COLO829 (cell line): ENCODE measurements at regions not wholly inside any gene's neighbourhood (a gene's known extent, or its start where the extent isn't known, plus 50 kb on each side); places are given as distances from the start of the nearest gene placed in this dataset.
"Not testable (repeated sequence)": the region's sequence is repeated elsewhere in the genome, so short reads cannot be mapped to it uniquely, and the experiment has no call there.

Source experiments
- DNase-seq: peaks from one replicate; pipeline ENCODE4 v3.0.0; 2012; ENCODE audit warnings: low spot score

DNA sequence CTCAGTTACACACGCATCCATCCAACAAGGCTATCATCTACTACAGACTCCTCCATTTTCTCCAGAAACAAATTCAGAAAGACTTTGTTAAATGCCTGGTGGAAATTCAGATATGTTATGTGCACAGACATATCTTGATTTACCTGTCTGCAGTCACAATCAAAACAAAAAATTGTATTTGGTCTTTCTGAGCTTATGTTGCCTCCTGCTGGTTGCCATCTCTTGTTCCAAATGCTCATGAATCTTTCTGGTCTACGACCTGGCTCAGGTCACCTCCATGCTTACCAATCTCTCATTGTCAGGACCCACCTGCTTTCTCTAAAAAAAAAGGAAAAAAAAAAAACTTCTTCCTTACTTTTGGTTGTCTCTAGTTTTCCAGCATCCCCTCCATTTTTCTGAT is 169.2 kb upstream of the PLXNC1 start:
- no peak for DNase-seq

DNA sequence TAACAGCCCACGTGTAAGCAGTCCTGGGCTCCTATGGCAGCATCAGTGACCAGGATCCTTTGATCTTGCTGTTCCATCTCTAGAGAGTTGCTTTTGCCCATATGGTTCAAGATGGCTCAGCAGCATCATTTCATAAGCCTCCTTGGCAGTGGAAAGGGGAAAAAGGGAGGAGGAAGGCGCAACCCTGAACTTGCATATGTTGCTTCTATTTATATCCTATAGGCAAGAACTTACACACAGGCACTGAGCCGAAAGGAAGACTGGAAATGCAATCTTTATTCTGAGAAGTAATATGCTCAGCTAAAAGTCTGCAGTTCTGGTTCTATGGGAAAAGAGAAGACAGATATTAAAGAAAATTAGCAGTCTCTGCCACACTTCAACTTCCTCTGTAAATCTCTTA is 167.7 kb upstream of the PLXNC1 start:
- no peak for DNase-seq

GRCh38 chr12:93981411-93981810 is 167.0 kb upstream of the PLXNC1 start:
- DNase-seq = no peak

DNA sequence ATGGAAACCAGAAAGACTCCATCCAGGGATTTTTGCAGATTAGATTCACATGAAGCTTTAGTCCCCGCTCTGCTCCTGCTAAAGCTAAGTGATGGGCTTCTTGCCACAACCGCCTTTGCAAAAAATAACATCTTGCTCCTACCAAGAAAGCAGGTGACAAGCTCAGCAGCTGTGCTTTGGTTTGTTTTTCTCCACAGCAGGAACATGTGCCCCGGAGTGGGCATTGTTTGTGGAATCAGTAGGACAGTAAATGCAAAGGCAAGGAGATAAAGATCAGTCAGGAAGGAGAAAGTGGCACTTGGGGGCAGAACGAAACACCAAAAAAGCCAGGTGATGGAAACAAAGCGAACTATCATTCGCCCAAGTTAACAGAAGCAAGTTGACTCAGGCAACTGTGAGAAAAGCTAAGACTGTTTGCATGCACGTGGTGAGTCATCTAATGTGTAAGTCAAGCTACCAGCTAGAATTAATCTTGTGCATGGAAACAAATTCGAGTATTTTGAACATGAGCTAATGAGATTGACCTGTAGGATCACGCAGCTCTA is 165.5 kb upstream of the PLXNC1 start:
- DNase-seq = no peak

- DNase-seq = no peak
These were observed 164.4 kb upstream of the PLXNC1 start for GRCh38 chr12:93984005-93984404.

GRCh38 chr12:93989949-93990348 is 158.4 kb upstream of the PLXNC1 start:
- DNase-seq = no peak

GRCh38 chr12:93990832-93991803 is 157.3 kb upstream of the PLXNC1 start:
- DNase-seq = no peak

GRCh38 chr12:93991829-93992461 is 156.4 kb upstream of the PLXNC1 start:
- DNase-seq = no peak

- DNase-seq = no peak
These were observed 153.7 kb upstream of the PLXNC1 start for GRCh38 chr12:93994721-93995120.

DNA sequence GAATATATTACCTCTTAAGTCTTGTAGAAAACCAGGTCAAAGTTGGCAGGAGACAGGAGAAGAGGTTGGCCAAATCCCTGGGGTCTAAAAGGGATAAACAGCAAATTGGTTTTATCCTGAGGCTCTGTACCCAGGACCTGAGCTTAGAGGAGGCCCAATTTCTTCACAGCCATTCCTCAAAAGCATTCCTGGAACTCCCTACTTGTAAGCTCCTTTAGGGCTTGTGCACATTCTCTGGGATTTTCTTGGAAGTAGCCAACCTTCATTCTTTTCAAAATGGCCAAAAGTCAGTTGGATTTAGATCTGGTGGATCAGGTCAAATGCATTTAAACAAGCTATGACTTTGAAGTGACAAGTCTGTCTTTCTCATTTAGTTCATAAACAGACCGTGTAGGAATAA is 152.1 kb upstream of the PLXNC1 start:
- no peak for DNase-seq

DNA sequence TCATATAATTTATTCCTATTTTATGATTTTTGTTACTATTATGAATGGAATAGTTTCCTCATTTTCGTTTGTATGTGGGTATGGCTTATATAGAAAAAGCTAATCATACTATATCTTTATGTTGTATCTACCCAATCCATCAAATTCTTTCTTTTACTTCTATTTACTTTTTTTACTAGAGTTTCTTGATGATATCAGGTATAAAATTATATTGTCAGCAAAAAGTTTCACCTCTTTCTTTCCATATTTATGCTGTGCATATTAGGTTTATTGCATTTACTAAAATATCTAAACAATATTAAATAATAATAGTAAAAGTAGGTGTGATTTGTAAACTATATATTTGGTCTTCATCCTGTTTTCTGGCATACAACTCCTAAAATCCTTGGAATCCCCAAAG is 146.7 kb upstream of the PLXNC1 start:
- no peak for DNase-seq

GRCh38 chr12:94002925-94003324 is 145.5 kb upstream of the PLXNC1 start:
- not testable (repeated sequence) for DNase-seq

GRCh38 chr12:94007833-94008232 is 140.5 kb upstream of the PLXNC1 start:
- not testable (repeated sequence) for DNase-seq

- DNase-seq = no peak
These were observed 138.1 kb upstream of the PLXNC1 start for GRCh38 chr12:94010307-94010706.

DNA sequence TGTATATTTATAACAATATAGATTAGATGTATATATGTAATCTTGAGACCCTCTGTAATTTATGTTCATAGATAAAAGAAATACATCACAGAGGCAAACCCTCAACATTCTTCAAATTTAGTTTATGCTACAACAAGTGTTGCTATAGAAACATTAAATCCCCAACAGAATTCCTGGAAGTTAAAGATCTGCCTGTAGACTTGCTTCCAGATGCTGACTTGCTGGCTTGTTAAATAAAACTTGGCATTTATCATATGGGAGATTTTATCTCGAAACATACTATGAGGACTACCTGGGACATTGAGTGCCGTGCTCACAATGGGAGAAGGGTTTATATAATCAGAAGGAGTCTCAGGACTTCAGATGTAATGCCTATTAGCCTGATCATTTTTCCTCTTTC is 136.3 kb upstream of the PLXNC1 start:
- DNase-seq = no peak

- DNase-seq = no peak
These were observed 135.8 kb upstream of the PLXNC1 start for GRCh38 chr12:94012590-94012989.

GRCh38 chr12:94017247-94017646 is 131.1 kb upstream of the PLXNC1 start:
- not testable (repeated sequence) for DNase-seq

DNA sequence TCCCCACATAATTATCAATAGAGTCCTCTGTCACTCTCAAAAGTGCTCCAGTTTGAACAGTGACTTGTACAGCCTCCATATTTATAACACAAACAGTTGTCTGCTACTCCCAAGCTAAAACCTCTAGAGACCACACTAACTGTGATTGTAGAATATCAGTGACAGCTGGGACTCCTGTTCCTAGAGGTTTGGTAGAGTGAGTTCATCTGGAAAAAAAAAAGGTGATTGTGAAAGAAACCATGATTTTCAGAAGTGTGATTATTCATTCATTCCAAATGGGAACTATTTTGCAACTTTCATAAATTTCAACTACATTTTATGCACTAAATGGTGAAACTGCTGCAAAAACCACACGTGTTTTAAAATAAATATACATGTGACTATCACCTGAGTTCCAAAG is 128.0 kb upstream of the PLXNC1 start:
- no peak for DNase-seq

GRCh38 chr12:94023879-94024278 is 124.5 kb upstream of the PLXNC1 start:
- no peak for DNase-seq

DNA sequence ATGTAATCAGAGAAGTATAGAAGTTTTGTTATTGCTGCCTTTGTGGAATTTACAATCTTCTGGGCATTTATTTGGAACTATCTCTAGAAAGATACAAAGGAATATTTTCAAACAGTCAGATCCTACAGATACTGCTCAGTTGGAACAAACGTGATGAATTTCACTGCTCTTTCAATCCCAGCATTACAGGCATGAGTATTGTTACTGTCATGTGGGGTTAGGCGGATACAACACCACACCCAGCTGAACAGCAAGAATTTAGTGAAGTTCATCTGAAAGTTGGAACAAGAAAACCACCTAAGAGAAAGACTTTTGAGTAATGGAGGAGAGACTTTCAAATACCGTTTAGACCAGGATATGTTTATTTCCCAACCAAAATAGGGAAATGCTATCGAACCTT is 123.3 kb upstream of the PLXNC1 start:
- no peak for DNase-seq

GRCh38 chr12:94025756-94026155 is 122.6 kb upstream of the PLXNC1 start:
- DNase-seq = no peak

- DNase-seq = no peak
These were observed 121.8 kb upstream of the PLXNC1 start for GRCh38 chr12:94026596-94026995.

- DNase-seq = no peak
These were observed 120.8 kb upstream of the PLXNC1 start for GRCh38 chr12:94027561-94027960.
